ENCODE measurements at regions not wholly inside any gene's neighbourhood (a gene's known extent, or its start where the extent isn't known, plus 50 kb on each side); places are given as distances from the start of the nearest gene placed in this dataset.
A peak's percentile ranks its signal among the peaks of the same experiment; 100 is the strongest.
"Not testable (repeated sequence)": the region's sequence is repeated elsewhere in the genome, so short reads cannot be mapped to it uniquely, and the experiment has no call there.

- H3K27me3 ChIP-seq, result no peaks in the 10 kb centered on the region
- no peak for DNase-seq
- no peak overlapping the region for H3K4me3 ChIP-seq
- H3K36me3 ChIP-seq, result no peaks in the 10 kb centered on the region
- no peak overlapping the region for H3K27ac ChIP-seq
- no peaks in the 10 kb centered on the region for H3K4me1 ChIP-seq
- no peaks in the 10 kb centered on the region for H3K9me3 ChIP-seq (replicated peaks)
These were observed 724.0 kb upstream of the MIR17HG start for GRCh38 chr13:90623318-90624011.

- no peak for DNase-seq
- no peaks in the 10 kb centered on the region for H3K4me1 ChIP-seq
- H3K4me3 ChIP-seq, result no peak overlapping the region
- no peaks in the 10 kb centered on the region for H3K9me3 ChIP-seq (replicated peaks)
- H3K27me3 ChIP-seq, result no peaks in the 10 kb centered on the region
- no peak overlapping the region for H3K27ac ChIP-seq
- no peaks in the 10 kb centered on the region for H3K36me3 ChIP-seq
These were observed 719.7 kb upstream of the MIR17HG start for GRCh38 chr13:90627813-90628212.

GRCh38 chr13:90628471-90628870 lies 719.0 kb upstream of the MIR17HG start:
- H3K4me1 ChIP-seq, result no peaks in the 10 kb centered on the region
- no peaks in the 10 kb centered on the region for H3K36me3 ChIP-seq
- H3K27me3 ChIP-seq, result no peaks in the 10 kb centered on the region
- no peak overlapping the region for H3K4me3 ChIP-seq
- no peak for DNase-seq
- no peak overlapping the region for H3K27ac ChIP-seq
- H3K9me3 ChIP-seq (replicated peaks), result no peaks in the 10 kb centered on the region

- H3K27me3 ChIP-seq, result no peaks in the 10 kb centered on the region
- no peaks in the 10 kb centered on the region for H3K36me3 ChIP-seq
- H3K4me3 ChIP-seq, result no peak overlapping the region
- H3K9me3 ChIP-seq (replicated peaks), result no peaks in the 10 kb centered on the region
- no peaks in the 10 kb centered on the region for H3K4me1 ChIP-seq
- no peak for DNase-seq
- H3K27ac ChIP-seq, result no peak overlapping the region
These were observed 716.8 kb upstream of the MIR17HG start for GRCh38 chr13:90630716-90631115.

- Histone ChIP-seq H3K9me3 (replicated peaks) (no peaks in the 10 kb centered on the region), H3K4me1 (no peaks in the 10 kb centered on the region), H3K27me3 (no peaks in the 10 kb centered on the region), H3K36me3 (no peaks in the 10 kb centered on the region), H3K4me3 (no peak overlapping the region), H3K27ac (no peak overlapping the region)
- no peak for DNase-seq
These were observed 715.3 kb upstream of the MIR17HG start for GRCh38 chr13:90632184-90632583.

- Histone ChIP-seq H3K4me3 (no peak overlapping the region), H3K27me3 (no peaks in the 10 kb centered on the region), H3K36me3 (no peaks in the 10 kb centered on the region), H3K4me1 (no peaks in the 10 kb centered on the region), H3K9me3 (replicated peaks) (no peaks in the 10 kb centered on the region), H3K27ac (no peak overlapping the region)
- no peak for DNase-seq
These were observed 713.6 kb upstream of the MIR17HG start for GRCh38 chr13:90633849-90634248.

- Histone ChIP-seq H3K36me3 (no peaks in the 10 kb centered on the region), H3K4me1 (no peaks in the 10 kb centered on the region), H3K9me3 (replicated peaks) (no peaks in the 10 kb centered on the region), H3K27me3 (no peaks in the 10 kb centered on the region), H3K4me3 (no peak overlapping the region), H3K27ac (no peak overlapping the region)
- no peak for DNase-seq
These were observed 706.5 kb upstream of the MIR17HG start for GRCh38 chr13:90640976-90641375.

GRCh38 chr13:90641884-90642283 lies 705.6 kb upstream of the MIR17HG start:
- Histone ChIP-seq H3K27ac (no peak overlapping the region), H3K4me1 (no peaks in the 10 kb centered on the region), H3K27me3 (no peaks in the 10 kb centered on the region), H3K4me3 (no peak overlapping the region), H3K9me3 (replicated peaks) (no peaks in the 10 kb centered on the region), H3K36me3 (no peaks in the 10 kb centered on the region)
- DNase-seq, result no peak

GRCh38 chr13:90645582-90645981 lies 701.9 kb upstream of the MIR17HG start:
- Histone ChIP-seq H3K27ac (no peak overlapping the region), H3K36me3 (no peaks in the 10 kb centered on the region), H3K27me3 (no peaks in the 10 kb centered on the region), H3K4me3 (no peak overlapping the region), H3K9me3 (replicated peaks) (no peaks in the 10 kb centered on the region), H3K4me1 (no peaks in the 10 kb centered on the region)
- DNase-seq, result no peak

GRCh38 chr13:90648497-90648896 lies 699.0 kb upstream of the MIR17HG start:
- H3K27me3 ChIP-seq, result no peaks in the 10 kb centered on the region

GRCh38 chr13:90652036-90652435 lies 695.5 kb upstream of the MIR17HG start:
- no peak for DNase-seq
- no peaks in the 10 kb centered on the region for H3K27me3 ChIP-seq

More at GRCh38 chr13:90648497-90648896, 699.0 kb upstream of the MIR17HG start:
- no peaks in the 10 kb centered on the region for H3K36me3 ChIP-seq
- no peak for DNase-seq
- no peak overlapping the region for H3K27ac ChIP-seq
- H3K4me1 ChIP-seq, result no peaks in the 10 kb centered on the region
- no peak overlapping the region for H3K4me3 ChIP-seq
- H3K9me3 ChIP-seq (replicated peaks), result no peaks in the 10 kb centered on the region

GRCh38 chr13:90654970-90655369 lies 692.5 kb upstream of the MIR17HG start:
- Histone ChIP-seq H3K9me3 (replicated peaks) (no peaks in the 10 kb centered on the region), H3K27me3 (no peaks in the 10 kb centered on the region), H3K27ac (no peak overlapping the region), H3K4me3 (no peak overlapping the region), H3K36me3 (no peaks in the 10 kb centered on the region), H3K4me1 (no peaks in the 10 kb centered on the region)
- no peak for DNase-seq

More at GRCh38 chr13:90652036-90652435, 695.5 kb upstream of the MIR17HG start:
- Histone ChIP-seq H3K36me3 (no peaks in the 10 kb centered on the region), H3K9me3 (replicated peaks) (no peaks in the 10 kb centered on the region), H3K4me3 (no peak overlapping the region), H3K27ac (no peak overlapping the region), H3K4me1 (no peaks in the 10 kb centered on the region)

- not testable (repeated sequence) for H3K27me3 ChIP-seq; H3K4me1 ChIP-seq; H3K36me3 ChIP-seq; H3K4me3 ChIP-seq; H3K27ac ChIP-seq; H3K9me3 ChIP-seq (replicated peaks); DNase-seq
These were observed 683.3 kb upstream of the MIR17HG start for GRCh38 chr13:90664200-90664599.

- Histone ChIP-seq H3K9me3 (replicated peaks) (no peaks in the 10 kb centered on the region), H3K27ac (no peak overlapping the region), H3K36me3 (no peaks in the 10 kb centered on the region), H3K4me1 (no peaks in the 10 kb centered on the region), H3K4me3 (no peak overlapping the region), H3K27me3 (no peaks in the 10 kb centered on the region)
- DNase-seq, result no peak
These were observed 673.7 kb upstream of the MIR17HG start for GRCh38 chr13:90673746-90674145.

GRCh38 chr13:90675129-90675528 lies 672.4 kb upstream of the MIR17HG start:
- H3K9me3 ChIP-seq (replicated peaks), result no peaks in the 10 kb centered on the region
- H3K27ac ChIP-seq, result no peak overlapping the region
- DNase-seq, result peak in 1 of 2 experiments; percentile 15
- H3K36me3 ChIP-seq, result no peaks in the 10 kb centered on the region
- H3K27me3 ChIP-seq, result no peaks in the 10 kb centered on the region
- no peak overlapping the region for H3K4me3 ChIP-seq
- H3K4me1 ChIP-seq, result no peaks in the 10 kb centered on the region

- H3K4me3 ChIP-seq, result no peak overlapping the region
- H3K27me3 ChIP-seq, result no peaks in the 10 kb centered on the region
- no peaks in the 10 kb centered on the region for H3K9me3 ChIP-seq (replicated peaks)
- no peaks in the 10 kb centered on the region for H3K4me1 ChIP-seq
- DNase-seq, result no peak
- H3K27ac ChIP-seq, result no peak overlapping the region
- H3K36me3 ChIP-seq, result no peaks in the 10 kb centered on the region
These were observed 666.7 kb upstream of the MIR17HG start for GRCh38 chr13:90680826-90681225.
